GM18498 (cell line): ENCODE measurements at regions not wholly inside any gene's neighbourhood (a gene's known extent, or its start where the extent isn't known, plus 50 kb on each side); places are given as distances from the start of the nearest gene placed in this dataset.

Experiments
- ATAC-seq: cut with Tn5 transposase; IDR thresholded peaks from one replicate; pipeline ENCODE4 v1.9.1; 2021; ENCODE audit warnings: mild to moderate bottlenecking, moderate library complexity; ENCODE audit not compliant: unreplicated experiment

DNA sequence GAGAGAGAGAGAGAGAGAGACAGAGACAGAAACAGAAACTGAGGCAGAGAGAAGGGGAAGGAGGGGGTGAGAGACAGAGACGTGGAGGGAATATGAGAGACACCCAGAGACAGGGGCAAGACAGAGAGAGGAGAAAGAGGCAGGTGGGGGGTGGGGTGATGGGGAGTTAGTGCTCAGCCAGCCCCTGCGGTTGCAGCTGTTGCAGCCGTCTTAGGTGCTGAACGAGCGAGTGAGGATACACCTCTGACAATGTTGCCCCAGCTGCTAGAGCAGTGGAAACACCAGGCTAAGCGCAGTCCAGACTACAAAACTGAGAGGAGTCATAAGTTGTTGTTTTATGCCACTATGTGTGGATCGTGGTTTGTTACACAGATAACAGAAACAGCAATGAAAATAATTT is 328.2 kb upstream of the SHH start:
- no peak for ATAC-seq

DNA sequence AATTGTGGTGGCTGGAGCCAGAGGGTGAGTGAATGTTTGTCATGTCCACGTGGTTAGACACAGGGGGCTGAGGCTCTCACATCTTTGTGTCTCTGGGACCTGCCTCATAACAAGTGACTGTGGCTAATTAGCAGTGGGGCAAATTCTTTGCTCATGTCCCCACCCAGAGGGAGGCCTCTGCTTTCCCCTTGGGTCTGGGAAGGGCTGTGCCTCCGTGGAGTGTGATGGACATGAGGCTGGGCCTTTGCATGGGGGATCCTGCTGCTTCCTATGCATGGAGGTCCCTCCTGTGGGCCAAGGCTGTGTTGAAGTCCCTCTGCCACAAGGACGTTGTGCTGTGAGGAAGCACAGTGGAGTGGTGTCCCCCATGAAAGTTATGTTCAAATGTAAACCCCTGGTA is 327.4 kb upstream of the SHH start:
- ATAC-seq: no peak

DNA sequence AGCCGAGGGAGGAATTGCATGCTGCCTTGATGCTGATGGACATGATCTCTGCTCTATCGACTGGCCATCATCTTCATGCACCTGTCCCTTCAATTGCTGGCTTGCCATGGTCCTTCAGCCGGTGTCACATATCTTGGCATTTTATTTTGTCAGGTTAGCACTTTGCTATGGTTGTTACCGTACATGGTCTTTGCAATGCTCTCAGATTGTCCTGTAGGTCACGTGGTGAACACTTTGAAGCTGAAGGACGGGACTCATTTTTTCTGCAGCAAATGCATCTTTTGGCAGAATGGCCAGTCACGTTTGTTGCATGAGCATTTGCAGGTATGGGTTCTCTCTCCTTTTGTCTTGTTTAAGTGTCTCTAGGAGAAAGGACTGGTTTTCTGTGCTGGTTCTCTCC is 326.8 kb upstream of the SHH start:
- ATAC-seq: no peak

- no peak for ATAC-seq
Measured at GRCh38 chr7:156131881-156132280, 319.6 kb upstream of the SHH start.

GRCh38 chr7:156129522-156129921 is 317.3 kb upstream of the SHH start:
- ATAC-seq: no peak

- ATAC-seq: no peak
Measured at GRCh38 chr7:156128496-156128895, 316.2 kb upstream of the SHH start.

GRCh38 chr7:156127166-156128134 is 315.2 kb upstream of the SHH start:
- no peak for ATAC-seq

GRCh38 chr7:156125841-156126730 is 313.8 kb upstream of the SHH start:
- no peak for ATAC-seq

DNA sequence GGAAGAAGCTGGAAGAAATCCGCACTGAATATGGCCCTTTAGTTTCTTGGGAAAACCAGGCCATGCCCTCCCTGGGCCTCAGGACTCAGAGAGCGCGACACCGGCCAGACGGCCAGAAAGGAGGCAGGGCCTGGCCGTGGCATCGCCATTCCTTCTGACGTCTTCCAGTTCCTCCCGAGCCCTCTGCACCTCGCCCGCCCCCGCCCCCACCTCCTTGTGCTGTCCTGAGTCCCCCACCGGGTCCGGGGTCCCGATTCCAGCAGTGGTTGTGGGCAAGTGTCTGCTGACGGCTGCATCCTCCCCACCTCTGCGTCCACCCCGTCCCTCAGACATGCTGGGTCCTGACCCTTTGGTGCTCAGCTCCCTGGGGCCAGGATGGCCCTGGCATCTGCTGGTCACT is 312.1 kb upstream of the SHH start:
- no peak for ATAC-seq

DNA sequence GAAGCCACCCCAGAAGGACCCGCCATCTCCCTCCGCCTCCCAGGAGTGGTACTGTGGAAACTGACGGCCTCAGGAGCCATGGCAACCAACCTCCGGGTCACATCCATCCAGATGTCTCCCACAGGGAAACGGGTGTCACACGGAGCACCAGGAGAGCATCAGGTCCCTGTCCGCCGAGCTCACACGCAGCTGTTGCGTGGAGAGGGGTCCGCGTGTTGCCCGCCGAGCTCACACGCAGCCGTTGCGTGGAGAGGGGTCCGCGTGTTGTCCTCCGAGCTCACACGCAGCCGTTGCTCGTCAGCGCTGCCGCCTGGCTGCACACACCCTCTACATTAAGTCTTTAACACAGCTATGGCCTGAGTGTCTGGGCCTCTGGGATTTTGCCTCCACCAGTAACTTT is 311.1 kb upstream of the SHH start:
- no peak for ATAC-seq

GRCh38 chr7:156122752-156123354 is 310.6 kb upstream of the SHH start:
- no peak for ATAC-seq

DNA sequence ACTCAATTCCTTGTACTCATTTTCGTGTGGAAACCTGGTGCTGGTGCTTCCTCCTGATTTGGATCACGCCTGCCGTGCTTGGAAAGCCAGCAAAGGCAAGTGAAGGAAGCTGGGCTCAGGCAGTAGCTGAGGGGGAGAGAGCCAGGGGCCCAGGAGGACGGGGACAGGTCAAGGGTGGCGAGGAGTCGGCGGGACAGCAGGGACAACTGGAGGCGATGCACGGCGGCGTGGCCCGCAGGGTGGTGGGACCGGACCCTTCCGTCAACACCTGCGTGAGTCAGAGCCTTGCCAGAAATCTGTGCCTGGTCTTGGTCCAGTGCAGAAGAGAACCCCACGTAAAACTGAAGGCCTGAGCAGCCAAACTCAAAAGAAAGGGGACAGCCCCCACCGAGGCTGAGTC is 309.7 kb upstream of the SHH start:
- ATAC-seq: no peak

- no peak for ATAC-seq
Measured at GRCh38 chr7:156121434-156121833, 309.2 kb upstream of the SHH start.

DNA sequence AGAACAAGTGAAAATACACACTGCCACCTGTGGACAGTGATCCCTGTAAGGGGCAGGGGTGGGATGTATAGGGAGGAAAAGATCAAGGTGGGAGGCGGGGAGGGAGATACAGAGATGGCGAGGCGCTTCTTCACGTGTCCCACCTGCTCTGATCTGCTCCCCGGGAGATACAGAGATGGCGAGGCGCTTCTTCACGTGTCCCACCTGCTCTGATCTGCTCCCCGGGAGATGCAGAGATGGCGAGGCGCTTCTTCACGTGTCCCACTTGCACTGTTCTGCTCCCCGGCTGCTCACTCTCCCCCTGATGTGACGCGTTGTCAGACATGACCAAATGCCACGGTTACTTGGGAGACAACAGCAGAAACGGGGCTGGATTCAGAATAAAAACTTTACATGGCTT is 308.3 kb upstream of the SHH start:
- ATAC-seq: no peak

DNA sequence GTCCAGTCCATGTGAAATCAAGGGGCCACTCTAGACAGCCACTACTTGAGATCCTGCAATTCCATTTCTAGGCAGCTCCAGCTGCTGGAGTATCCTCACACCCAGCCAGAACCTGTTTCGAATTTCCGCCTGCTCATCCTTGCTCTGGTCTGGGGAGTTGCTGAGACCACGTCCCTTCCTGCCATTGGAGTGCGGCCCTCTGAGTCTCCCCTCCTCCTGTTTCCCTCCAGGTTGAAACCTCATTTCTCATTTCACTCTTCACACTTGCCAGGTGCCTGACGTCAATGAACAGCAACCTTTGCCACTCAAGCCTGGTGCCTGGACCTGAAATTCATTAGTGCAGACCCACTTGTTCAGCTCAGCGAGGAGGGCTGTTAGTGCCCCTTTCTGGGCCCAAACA is 307.5 kb upstream of the SHH start:
- ATAC-seq: no peak

GRCh38 chr7:156118248-156118645 is 306.0 kb upstream of the SHH start:
- ATAC-seq: no peak

DNA sequence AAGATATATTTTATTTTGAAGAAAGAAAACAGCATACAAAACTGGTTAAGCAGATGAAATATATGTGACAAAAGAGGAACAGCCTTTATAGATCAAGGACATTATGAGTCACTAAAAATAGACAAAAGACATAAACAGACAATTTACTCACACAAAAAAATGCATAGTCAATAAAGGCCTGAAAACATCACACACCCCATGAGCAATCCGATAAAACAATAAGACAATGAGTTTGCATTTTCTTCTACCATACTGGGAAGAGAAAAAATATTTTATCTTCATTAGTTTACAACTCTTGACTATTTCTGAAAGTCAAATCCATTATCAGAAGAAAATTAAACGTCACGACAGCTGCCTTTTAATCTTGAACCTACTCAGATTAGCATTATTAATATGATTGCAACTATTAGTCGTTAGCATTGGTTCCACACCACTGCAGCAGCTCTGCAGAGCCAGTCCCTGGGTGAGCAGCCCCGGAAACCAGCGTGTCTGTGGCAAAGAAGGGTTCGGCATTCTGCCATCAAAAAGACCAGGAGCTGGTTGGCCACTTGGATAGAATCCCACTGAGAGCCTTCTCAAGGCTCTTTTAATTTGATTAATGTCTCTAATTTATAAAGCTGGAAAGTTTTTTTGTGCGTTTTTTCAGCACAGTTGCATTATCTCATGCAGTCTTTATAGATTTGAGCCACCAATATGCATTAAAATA is 305.4 kb upstream of the SHH start:
- no peak for ATAC-seq

DNA sequence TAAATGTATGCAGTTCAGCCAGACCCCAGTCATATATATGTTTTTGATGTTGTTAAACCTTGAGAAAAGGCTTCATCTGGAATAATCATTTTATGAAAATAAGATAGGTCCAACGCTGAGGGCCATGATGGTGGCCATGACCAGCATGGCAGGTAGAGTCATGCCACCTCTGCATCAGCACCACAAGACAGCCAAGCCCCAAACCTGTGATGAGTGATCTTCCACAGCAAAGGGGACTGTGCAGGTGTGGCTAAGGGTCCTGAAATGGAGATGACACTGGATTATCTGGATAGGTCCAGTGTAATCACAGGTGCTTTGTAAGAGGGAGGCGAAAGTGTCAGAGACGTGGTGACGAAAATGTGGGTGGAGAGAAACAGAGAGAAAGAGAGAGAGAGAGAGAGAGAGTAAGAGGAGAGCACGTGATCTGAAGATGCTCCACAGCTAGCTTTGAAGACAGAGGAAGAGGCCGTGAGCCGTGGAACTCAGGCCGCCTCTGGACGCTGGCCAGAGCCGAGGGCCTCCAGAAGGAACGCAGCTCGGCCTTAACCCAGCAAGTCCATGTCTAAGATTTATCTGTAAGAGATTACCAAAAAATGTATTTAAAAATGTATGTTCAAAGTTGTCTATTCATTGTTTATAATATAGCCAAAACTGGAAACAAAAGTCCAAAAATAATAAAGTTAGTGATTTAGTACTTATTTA is 304.4 kb upstream of the SHH start:
- no peak for ATAC-seq

GRCh38 chr7:156115582-156115981 is 303.3 kb upstream of the SHH start:
- ATAC-seq: no peak

GRCh38 chr7:156113731-156114130 is 301.5 kb upstream of the SHH start:
- no peak for ATAC-seq
